Iris pigment epithelial cell (primary cell): ENCODE measurements at regions not wholly inside any gene's neighbourhood (a gene's known extent, or its start where the extent isn't known, plus 50 kb on each side); places are given as distances from the start of the nearest gene placed in this dataset.

Experiments
- DNase-seq: peaks from one replicate; pipeline ENCODE4 v3.0.0-alpha.2; 2011; ENCODE audit warnings: low read depth

- DNase-seq: no peak
These were observed 273.5 kb upstream of the PCSK5 start for GRCh38 chr9:75616841-75617566.

- no peak for DNase-seq
These were observed 267.0 kb upstream of the PCSK5 start for GRCh38 chr9:75623462-75623861.

- DNase-seq: no peak
These were observed 265.5 kb upstream of the PCSK5 start for GRCh38 chr9:75624998-75625397.

- peak; percentile 0 for DNase-seq
These were observed 263.6 kb upstream of the PCSK5 start for GRCh38 chr9:75626860-75627259.

- no peak for DNase-seq
These were observed 261.5 kb upstream of the PCSK5 start for GRCh38 chr9:75628952-75629351.

GRCh38 chr9:75633451-75634057, 256.9 kb upstream of the PCSK5 start:
- no peak for DNase-seq

- no peak for DNase-seq
These were observed 253.9 kb upstream of the PCSK5 start for GRCh38 chr9:75636427-75637045.

GRCh38 chr9:75639971-75640610, 250.4 kb upstream of the PCSK5 start:
- no peak for DNase-seq

GRCh38 chr9:75642522-75642921, 248.0 kb upstream of the PCSK5 start:
- DNase-seq: no peak

GRCh38 chr9:75644649-75645048, 245.8 kb upstream of the PCSK5 start:
- no peak for DNase-seq

GRCh38 chr9:75648034-75648433, 242.4 kb upstream of the PCSK5 start:
- DNase-seq: no peak

- no peak for DNase-seq
These were observed 241.4 kb upstream of the PCSK5 start for GRCh38 chr9:75649060-75649459.

GRCh38 chr9:75651709-75652108, 238.8 kb upstream of the PCSK5 start:
- DNase-seq: no peak

GRCh38 chr9:75653335-75653734, 237.1 kb upstream of the PCSK5 start:
- DNase-seq: no peak

GRCh38 chr9:75653750-75654149, 236.7 kb upstream of the PCSK5 start:
- DNase-seq: no peak

- DNase-seq: peak; percentile 3
These were observed 233.5 kb upstream of the PCSK5 start for GRCh38 chr9:75657015-75657414.

GRCh38 chr9:75658301-75658905, 232.1 kb upstream of the PCSK5 start:
- DNase-seq: peak; percentile 26

GRCh38 chr9:75664597-75664996, 225.9 kb upstream of the PCSK5 start:
- no peak for DNase-seq

GRCh38 chr9:75666856-75667554, 223.5 kb upstream of the PCSK5 start:
- no peak for DNase-seq

- no peak for DNase-seq
These were observed 220.8 kb upstream of the PCSK5 start for GRCh38 chr9:75669721-75670120.

- DNase-seq: no peak
These were observed 219.1 kb upstream of the PCSK5 start for GRCh38 chr9:75671354-75671753.

- no peak for DNase-seq
These were observed 218.0 kb upstream of the PCSK5 start for GRCh38 chr9:75672478-75672877.
